SK-N-MC (cell line): ENCODE measurements at regions not wholly inside any gene's neighbourhood (a gene's known extent, or its start where the extent isn't known, plus 50 kb on each side); places are given as distances from the start of the nearest gene placed in this dataset.

Source experiments
- EZH2 ChIP-seq: fragments of 200-600 bp; sonication (generic); IDR thresholded peaks from one replicate; pipeline ENCODE4 v1.6.1; 2017; ENCODE audit warnings: antibody characterized with exemption
- FOXP2 ChIP-seq: optimal IDR thresholded peaks from 2 replicates; pipeline ENCODE3; 2011; ENCODE audit warnings: mild to moderate bottlenecking, moderate library complexity; ENCODE audit not compliant: insufficient read depth; ENCODE audit errors: extremely low read length, control extremely low read depth
- POLR2AphosphoS5 ChIP-seq: IDR thresholded peaks from 2 replicates; pipeline ENCODE4 v1.6.1; 2012; ENCODE audit warnings: mild to moderate bottlenecking, low read depth, low read length, borderline replicate concordance

GRCh38 chr10:56507033-56507432 lies 146.0 kb upstream of the ZWINT start:
- TF ChIP-seq EZH2, result no peak
- TF ChIP-seq POLR2AphosphoS5, result no peak
- TF ChIP-seq FOXP2, result no peak
